ENCODE measurements at regions not wholly inside any gene's neighbourhood (a gene's known extent, or its start where the extent isn't known, plus 50 kb on each side); places are given as distances from the start of the nearest gene placed in this dataset.

DNA sequence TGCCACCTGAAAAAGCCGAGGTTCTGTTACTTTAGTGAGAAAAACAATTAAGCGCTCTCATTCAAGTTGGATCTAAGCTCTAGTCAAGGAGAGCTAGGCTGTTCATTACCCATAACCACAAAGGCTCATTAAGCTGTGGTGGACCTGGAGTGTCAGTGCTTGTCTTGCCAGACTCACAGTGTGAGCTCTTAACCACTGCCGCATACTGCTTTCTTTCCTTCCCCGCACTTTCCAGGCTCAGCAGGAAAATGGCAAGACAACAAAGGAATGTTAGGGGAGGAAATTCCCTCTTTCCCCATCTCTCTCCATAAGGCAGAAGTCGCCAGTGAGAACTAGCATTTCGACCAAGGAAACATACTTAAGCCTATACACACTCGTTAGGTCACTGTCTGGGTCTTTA, 467.3 kb downstream of the ENC1 start:
- no peaks in the 10 kb centered on the region for H3K36me3 ChIP-seq (ENCODE audit: control insufficient read depth in 2 of 2, insufficient read depth in 2 of 2, low read length in 2 of 2)
- peaks cover 8% of the 10 kb centered on the region for H3K4me1 ChIP-seq (ENCODE audit: control insufficient read depth, insufficient read depth, low read length)

DNA sequence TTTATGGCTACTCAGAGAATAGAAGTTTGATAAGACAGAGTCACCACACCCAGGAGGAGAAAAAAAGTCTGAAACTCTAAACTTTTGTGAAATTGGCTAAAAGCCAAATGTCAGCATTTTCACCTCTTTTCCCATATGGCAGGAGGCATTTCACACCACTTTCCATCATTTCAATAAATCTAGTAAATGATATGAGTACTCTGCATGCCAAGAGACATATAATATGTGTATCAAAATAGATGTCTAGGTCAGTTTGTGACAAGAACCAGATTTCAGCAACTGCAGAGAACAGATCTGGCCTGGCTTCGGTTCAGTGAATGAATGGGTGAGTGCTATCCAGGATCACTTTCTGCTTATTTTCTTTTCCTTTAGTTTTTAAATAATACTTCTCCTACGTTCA, 470.8 kb downstream of the ENC1 start:
- Histone ChIP-seq H3K9ac (ENCODE audit: low read length in 2 of 2) (no peak overlapping the region), H3K4me3 (ENCODE audit: low read length in 2 of 2) (no peak overlapping the region), H3K4me1 (ENCODE audit: control insufficient read depth, insufficient read depth, low read length) (peaks cover 8% of the 10 kb centered on the region), H3K9me3 (ENCODE audit: control insufficient read depth in 2 of 2, low read length in 2 of 2) (no peaks in the 10 kb centered on the region), H3K27me3 (ENCODE audit: control insufficient read depth in 1 of 2, insufficient read depth in 2 of 2, low read length in 2 of 2) (no peaks in the 10 kb centered on the region), H3K36me3 (ENCODE audit: control insufficient read depth in 2 of 2, insufficient read depth in 2 of 2, low read length in 2 of 2) (no peaks in the 10 kb centered on the region), H3K27ac (ENCODE audit: low read length) (no peak overlapping the region)

More for the DNA sequence above, 467.3 kb downstream of the ENC1 start:
- Histone ChIP-seq H3K9ac (ENCODE audit: low read length in 2 of 2) (no peak overlapping the region), H3K27me3 (ENCODE audit: control insufficient read depth in 1 of 2, insufficient read depth in 2 of 2, low read length in 2 of 2) (no peaks in the 10 kb centered on the region), H3K27ac (ENCODE audit: low read length) (no peak overlapping the region), H3K9me3 (ENCODE audit: control insufficient read depth in 2 of 2, low read length in 2 of 2) (no peaks in the 10 kb centered on the region), H3K4me3 (ENCODE audit: low read length in 2 of 2) (no peak overlapping the region)

GRCh38 chr5:74167930-74168315, 472.6 kb downstream of the ENC1 start:
- H3K27ac ChIP-seq (ENCODE audit: low read length): no peak overlapping the region
- no peaks in the 10 kb centered on the region for H3K9me3 ChIP-seq (ENCODE audit: control insufficient read depth in 2 of 2, low read length in 2 of 2)
- no peak overlapping the region for H3K4me3 ChIP-seq (ENCODE audit: low read length in 2 of 2)
- H3K4me1 ChIP-seq (ENCODE audit: control insufficient read depth, insufficient read depth, low read length): peaks cover 3% of the 10 kb centered on the region
- no peak overlapping the region for H3K9ac ChIP-seq (ENCODE audit: low read length in 2 of 2)
- no peaks in the 10 kb centered on the region for H3K36me3 ChIP-seq (ENCODE audit: control insufficient read depth in 2 of 2, insufficient read depth in 2 of 2, low read length in 2 of 2)
- H3K27me3 ChIP-seq (ENCODE audit: control insufficient read depth in 1 of 2, insufficient read depth in 2 of 2, low read length in 2 of 2): no peaks in the 10 kb centered on the region

DNA sequence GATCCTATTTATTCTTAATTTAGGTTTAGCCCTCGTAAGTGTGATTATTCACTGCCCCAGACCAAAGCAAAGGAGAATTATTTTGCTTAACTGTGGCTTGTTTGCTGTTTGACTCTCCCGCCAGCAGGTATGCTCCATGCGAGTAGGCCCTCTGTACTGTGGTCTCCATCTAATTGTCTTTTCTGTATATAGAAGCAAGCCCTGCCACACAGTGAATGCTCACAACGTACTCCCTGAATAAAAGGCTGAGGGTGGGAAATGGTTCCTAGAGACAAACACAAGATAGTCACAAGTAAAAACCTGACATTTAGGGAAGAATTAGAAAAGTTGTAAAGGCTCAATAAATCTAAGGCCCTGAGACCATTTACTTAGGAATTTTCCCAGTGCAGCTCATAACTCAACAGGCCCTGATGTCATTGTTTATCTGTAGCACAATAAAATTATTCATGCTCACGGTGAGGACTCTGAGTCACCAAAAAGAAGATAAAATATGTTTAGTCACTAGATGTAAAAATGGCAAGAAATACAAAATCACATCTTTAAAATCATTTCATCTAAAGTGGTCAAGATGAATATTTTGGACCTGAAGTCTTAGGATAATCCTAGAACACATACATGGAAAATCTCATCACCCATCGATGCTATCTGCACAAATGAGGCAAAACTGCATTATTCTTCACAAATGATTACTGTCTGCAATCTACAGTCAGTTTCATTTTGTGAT, 473.2 kb downstream of the ENC1 start:
- no peak overlapping the region for H3K4me3 ChIP-seq (ENCODE audit: low read length in 2 of 2)

GRCh38 chr5:74166064-74166463, 474.5 kb downstream of the ENC1 start:
- peaks cover 3% of the 10 kb centered on the region for H3K4me1 ChIP-seq (ENCODE audit: control insufficient read depth, insufficient read depth, low read length)
- no peaks in the 10 kb centered on the region for H3K36me3 ChIP-seq (ENCODE audit: control insufficient read depth in 2 of 2, insufficient read depth in 2 of 2, low read length in 2 of 2)
- H3K27ac ChIP-seq (ENCODE audit: low read length): no peak overlapping the region
- H3K9ac ChIP-seq (ENCODE audit: low read length in 2 of 2): no peak overlapping the region
- no peaks in the 10 kb centered on the region for H3K27me3 ChIP-seq (ENCODE audit: control insufficient read depth in 1 of 2, insufficient read depth in 2 of 2, low read length in 2 of 2)
- no peak overlapping the region for H3K4me3 ChIP-seq (ENCODE audit: low read length in 2 of 2)
- no peaks in the 10 kb centered on the region for H3K9me3 ChIP-seq (ENCODE audit: control insufficient read depth in 2 of 2, low read length in 2 of 2)

More for the DNA sequence above, 473.2 kb downstream of the ENC1 start:
- Histone ChIP-seq H3K27me3 (ENCODE audit: control insufficient read depth in 1 of 2, insufficient read depth in 2 of 2, low read length in 2 of 2) (no peaks in the 10 kb centered on the region), H3K36me3 (ENCODE audit: control insufficient read depth in 2 of 2, insufficient read depth in 2 of 2, low read length in 2 of 2) (no peaks in the 10 kb centered on the region), H3K9me3 (ENCODE audit: control insufficient read depth in 2 of 2, low read length in 2 of 2) (no peaks in the 10 kb centered on the region), H3K4me1 (ENCODE audit: control insufficient read depth, insufficient read depth, low read length) (peaks cover 3% of the 10 kb centered on the region), H3K9ac (ENCODE audit: low read length in 2 of 2) (no peak overlapping the region), H3K27ac (ENCODE audit: low read length) (no peak overlapping the region)

- Histone ChIP-seq H3K4me1 (ENCODE audit: control insufficient read depth, insufficient read depth, low read length) (no peaks in the 10 kb centered on the region), H3K4me3 (ENCODE audit: low read length in 2 of 2) (no peak overlapping the region), H3K36me3 (ENCODE audit: control insufficient read depth in 2 of 2, insufficient read depth in 2 of 2, low read length in 2 of 2) (no peaks in the 10 kb centered on the region), H3K27me3 (ENCODE audit: control insufficient read depth in 1 of 2, insufficient read depth in 2 of 2, low read length in 2 of 2) (no peaks in the 10 kb centered on the region), H3K27ac (ENCODE audit: low read length) (no peak overlapping the region), H3K9me3 (ENCODE audit: control insufficient read depth in 2 of 2, low read length in 2 of 2) (no peaks in the 10 kb centered on the region), H3K9ac (ENCODE audit: low read length in 2 of 2) (no peak overlapping the region)
These were observed 475.7 kb downstream of the ENC1 start for GRCh38 chr5:74164725-74165235.

DNA sequence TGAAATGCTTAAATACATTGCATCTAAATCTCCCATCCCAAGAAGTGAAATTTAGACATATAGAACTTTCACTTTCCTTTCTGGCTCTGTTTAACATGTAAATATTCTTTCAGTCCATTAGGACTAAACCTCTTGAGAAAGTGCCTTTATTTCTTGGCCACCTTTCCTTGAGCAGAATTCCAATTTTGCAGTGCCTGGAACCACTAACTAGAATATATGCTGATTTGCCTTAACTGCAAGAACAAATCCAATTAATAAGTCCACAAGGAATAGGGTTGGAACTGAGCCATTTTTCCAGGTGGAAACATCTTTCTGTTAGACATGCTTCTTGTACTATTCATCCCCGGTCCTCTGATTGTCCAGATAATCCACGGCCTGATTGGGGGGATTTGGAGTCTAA, 478.0 kb downstream of the ENC1 start:
- Histone ChIP-seq H3K9ac (ENCODE audit: low read length in 2 of 2) (no peak overlapping the region), H3K4me1 (ENCODE audit: control insufficient read depth, insufficient read depth, low read length) (no peaks in the 10 kb centered on the region), H3K27me3 (ENCODE audit: control insufficient read depth in 1 of 2, insufficient read depth in 2 of 2, low read length in 2 of 2) (no peaks in the 10 kb centered on the region), H3K27ac (ENCODE audit: low read length) (no peak overlapping the region), H3K4me3 (ENCODE audit: low read length in 2 of 2) (no peak overlapping the region), H3K9me3 (ENCODE audit: control insufficient read depth in 2 of 2, low read length in 2 of 2) (no peaks in the 10 kb centered on the region), H3K36me3 (ENCODE audit: control insufficient read depth in 2 of 2, insufficient read depth in 2 of 2, low read length in 2 of 2) (no peaks in the 10 kb centered on the region)

DNA sequence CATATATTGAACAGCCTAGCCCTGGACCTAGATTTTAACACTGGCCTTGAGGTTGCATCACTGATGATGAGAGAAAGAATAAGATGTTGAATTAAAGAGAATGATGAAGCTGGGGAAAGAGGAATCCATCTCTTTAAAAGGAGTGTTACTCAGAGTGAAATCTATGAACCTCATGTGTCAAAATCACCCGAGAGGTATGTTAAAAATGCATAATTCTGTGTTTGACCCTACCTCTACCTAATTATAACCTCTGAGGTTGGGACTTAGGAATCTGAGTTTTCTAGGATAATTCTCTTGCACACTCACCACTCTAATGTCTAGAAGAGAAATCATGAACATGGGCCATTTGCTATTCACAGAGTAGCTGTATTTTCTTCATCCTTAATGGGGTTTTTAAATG, 479.4 kb downstream of the ENC1 start:
- H3K36me3 ChIP-seq (ENCODE audit: control insufficient read depth in 2 of 2, insufficient read depth in 2 of 2, low read length in 2 of 2): no peaks in the 10 kb centered on the region
- no peaks in the 10 kb centered on the region for H3K9me3 ChIP-seq (ENCODE audit: control insufficient read depth in 2 of 2, low read length in 2 of 2)
- no peaks in the 10 kb centered on the region for H3K27me3 ChIP-seq (ENCODE audit: control insufficient read depth in 1 of 2, insufficient read depth in 2 of 2, low read length in 2 of 2)
- H3K9ac ChIP-seq (ENCODE audit: low read length in 2 of 2): no peak overlapping the region
- H3K27ac ChIP-seq (ENCODE audit: low read length): no peak overlapping the region
- no peaks in the 10 kb centered on the region for H3K4me1 ChIP-seq (ENCODE audit: control insufficient read depth, insufficient read depth, low read length)
- H3K4me3 ChIP-seq (ENCODE audit: low read length in 2 of 2): no peak overlapping the region

DNA sequence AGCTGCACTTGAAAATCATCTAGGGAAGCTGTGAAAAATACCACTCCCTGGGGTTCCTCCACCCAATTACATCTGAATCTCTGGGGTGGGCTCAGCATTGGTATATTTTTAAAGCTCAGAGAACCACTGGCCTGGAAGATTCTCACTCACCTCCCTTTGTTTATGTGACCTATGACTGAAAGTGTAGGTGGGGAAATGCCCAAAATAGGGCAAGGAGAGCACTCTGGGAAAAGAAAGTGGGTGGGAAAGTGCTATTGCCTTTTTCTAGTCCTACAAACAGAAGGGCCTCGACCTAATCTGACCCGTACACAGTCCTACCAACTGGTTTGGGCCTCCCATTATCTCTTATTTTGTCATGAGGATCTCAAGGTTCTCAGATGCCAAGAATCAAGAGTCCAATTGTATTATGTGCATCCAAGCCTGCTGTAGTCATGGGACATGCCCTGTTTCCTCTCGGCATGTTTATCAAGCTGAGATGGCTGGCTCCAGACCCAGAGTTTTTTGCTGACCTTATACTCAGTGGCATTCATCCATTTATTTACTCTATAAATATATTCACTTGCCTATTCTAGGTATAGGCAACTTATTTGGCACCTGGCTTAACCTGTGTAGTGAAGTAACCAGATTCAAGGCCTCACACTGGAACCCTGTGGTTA, 483.7 kb downstream of the ENC1 start:
- no peaks in the 10 kb centered on the region for H3K9me3 ChIP-seq (ENCODE audit: control insufficient read depth in 2 of 2, low read length in 2 of 2)
- H3K4me1 ChIP-seq (ENCODE audit: control insufficient read depth, insufficient read depth, low read length): no peaks in the 10 kb centered on the region

DNA sequence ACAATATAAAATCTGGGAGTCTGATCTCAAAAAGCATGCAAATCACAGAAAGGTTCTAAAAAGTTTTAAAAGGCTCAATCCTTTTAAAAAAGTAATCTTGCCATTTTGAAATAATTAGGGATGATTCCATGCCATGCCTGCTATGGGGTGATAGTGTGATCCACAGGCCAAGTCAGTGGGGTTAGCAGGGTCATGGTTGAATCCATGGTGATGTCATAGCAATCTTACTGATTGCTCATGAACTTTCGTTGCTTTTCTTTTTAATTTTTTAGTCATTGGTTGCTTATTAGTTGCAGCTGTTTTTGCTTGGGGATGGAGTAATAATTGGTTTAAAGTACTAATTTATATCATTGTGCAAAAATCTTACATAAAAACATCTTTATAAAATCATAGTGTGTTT, 485.0 kb downstream of the ENC1 start:
- Histone ChIP-seq H3K9me3 (ENCODE audit: control insufficient read depth in 2 of 2, low read length in 2 of 2) (no peaks in the 10 kb centered on the region), H3K4me1 (ENCODE audit: control insufficient read depth, insufficient read depth, low read length) (no peaks in the 10 kb centered on the region), H3K4me3 (ENCODE audit: low read length in 2 of 2) (no peak overlapping the region), H3K27me3 (ENCODE audit: control insufficient read depth in 1 of 2, insufficient read depth in 2 of 2, low read length in 2 of 2) (no peaks in the 10 kb centered on the region), H3K9ac (ENCODE audit: low read length in 2 of 2) (no peak overlapping the region), H3K36me3 (ENCODE audit: control insufficient read depth in 2 of 2, insufficient read depth in 2 of 2, low read length in 2 of 2) (no peaks in the 10 kb centered on the region), H3K27ac (ENCODE audit: low read length) (no peak overlapping the region)

More for the DNA sequence above, 483.7 kb downstream of the ENC1 start:
- no peaks in the 10 kb centered on the region for H3K27me3 ChIP-seq (ENCODE audit: control insufficient read depth in 1 of 2, insufficient read depth in 2 of 2, low read length in 2 of 2)
- H3K27ac ChIP-seq (ENCODE audit: low read length): no peak overlapping the region
- H3K4me3 ChIP-seq (ENCODE audit: low read length in 2 of 2): no peak overlapping the region
- H3K36me3 ChIP-seq (ENCODE audit: control insufficient read depth in 2 of 2, insufficient read depth in 2 of 2, low read length in 2 of 2): no peaks in the 10 kb centered on the region
- no peak overlapping the region for H3K9ac ChIP-seq (ENCODE audit: low read length in 2 of 2)

- no peaks in the 10 kb centered on the region for H3K9me3 ChIP-seq (ENCODE audit: control insufficient read depth in 2 of 2, low read length in 2 of 2)
- H3K4me3 ChIP-seq (ENCODE audit: low read length in 2 of 2): no peak overlapping the region
- H3K27me3 ChIP-seq (ENCODE audit: control insufficient read depth in 1 of 2, insufficient read depth in 2 of 2, low read length in 2 of 2): no peaks in the 10 kb centered on the region
- H3K36me3 ChIP-seq (ENCODE audit: control insufficient read depth in 2 of 2, insufficient read depth in 2 of 2, low read length in 2 of 2): no peaks in the 10 kb centered on the region
- H3K9ac ChIP-seq (ENCODE audit: low read length in 2 of 2): no peak overlapping the region
- H3K27ac ChIP-seq (ENCODE audit: low read length): no peak overlapping the region
- no peaks in the 10 kb centered on the region for H3K4me1 ChIP-seq (ENCODE audit: control insufficient read depth, insufficient read depth, low read length)
These were observed 486.0 kb downstream of the ENC1 start for GRCh38 chr5:74154526-74154925.
